ENCODE measurements at regions not wholly inside any gene's neighbourhood (a gene's known extent, or its start where the extent isn't known, plus 50 kb on each side); places are given as distances from the start of the nearest gene placed in this dataset.

DNA sequence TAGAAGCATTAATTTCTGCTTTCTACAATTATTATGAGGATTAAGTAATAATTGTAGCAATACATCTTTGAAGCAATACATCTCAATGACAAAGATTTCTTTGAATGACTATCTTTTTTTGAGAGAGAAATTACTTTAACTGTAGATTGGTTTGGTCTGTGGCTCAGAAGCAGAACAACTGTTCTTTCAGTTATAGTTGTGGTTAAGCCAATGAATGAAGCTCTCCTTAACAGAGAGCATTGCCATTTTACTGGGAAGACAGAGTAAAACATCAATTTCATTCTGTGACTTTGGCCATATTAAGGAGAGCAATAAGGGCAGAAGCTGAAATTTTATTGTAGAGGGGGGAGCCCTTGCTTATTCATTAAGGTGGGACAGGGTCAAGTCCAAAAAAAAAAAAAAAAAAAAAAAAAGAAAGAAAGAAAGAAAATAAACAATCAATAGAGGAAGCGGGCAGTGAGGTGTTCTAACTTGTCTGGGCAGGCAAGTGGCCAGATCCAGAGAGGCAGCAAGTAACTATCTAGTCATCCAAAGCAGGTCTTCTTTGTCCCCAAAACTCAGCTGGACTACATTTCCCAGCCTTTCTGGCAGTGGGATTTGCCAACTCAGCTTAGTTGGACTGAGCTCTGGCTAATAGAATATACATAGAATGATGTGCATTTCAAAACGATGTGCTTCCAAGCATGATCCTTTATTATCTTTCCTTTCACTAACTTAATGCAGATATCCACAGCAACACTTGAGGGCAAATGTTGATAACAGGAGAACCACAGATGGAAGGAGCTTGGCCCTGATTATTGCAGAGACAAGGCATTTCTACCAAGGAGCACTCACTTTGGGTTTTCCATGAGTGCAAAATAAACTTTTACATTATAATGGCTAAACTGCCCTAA lies 462.7 kb upstream of the CDH20 start:
- TF ChIP-seq, protein P1, sequence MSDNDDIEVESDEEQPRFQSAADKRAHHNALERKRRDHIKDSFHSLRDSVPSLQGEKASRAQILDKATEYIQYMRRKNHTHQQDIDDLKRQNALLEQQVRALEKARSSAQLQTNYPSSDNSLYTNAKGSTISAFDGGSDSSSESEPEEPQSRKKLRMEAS (IDR thresholded peaks at IDR 0.05; ENCODE audit: low read depth, low read length), result no peak
- TF ChIP-seq POLR2A (IDR thresholded peaks at IDR 0.05; ENCODE audit: extremely low read depth, insufficient read length) (no peak), MYC (IDR thresholded peaks at IDR 0.05; ENCODE audit: low read depth, low read length) (no peak)
- TF ChIP-seq, protein P2, sequence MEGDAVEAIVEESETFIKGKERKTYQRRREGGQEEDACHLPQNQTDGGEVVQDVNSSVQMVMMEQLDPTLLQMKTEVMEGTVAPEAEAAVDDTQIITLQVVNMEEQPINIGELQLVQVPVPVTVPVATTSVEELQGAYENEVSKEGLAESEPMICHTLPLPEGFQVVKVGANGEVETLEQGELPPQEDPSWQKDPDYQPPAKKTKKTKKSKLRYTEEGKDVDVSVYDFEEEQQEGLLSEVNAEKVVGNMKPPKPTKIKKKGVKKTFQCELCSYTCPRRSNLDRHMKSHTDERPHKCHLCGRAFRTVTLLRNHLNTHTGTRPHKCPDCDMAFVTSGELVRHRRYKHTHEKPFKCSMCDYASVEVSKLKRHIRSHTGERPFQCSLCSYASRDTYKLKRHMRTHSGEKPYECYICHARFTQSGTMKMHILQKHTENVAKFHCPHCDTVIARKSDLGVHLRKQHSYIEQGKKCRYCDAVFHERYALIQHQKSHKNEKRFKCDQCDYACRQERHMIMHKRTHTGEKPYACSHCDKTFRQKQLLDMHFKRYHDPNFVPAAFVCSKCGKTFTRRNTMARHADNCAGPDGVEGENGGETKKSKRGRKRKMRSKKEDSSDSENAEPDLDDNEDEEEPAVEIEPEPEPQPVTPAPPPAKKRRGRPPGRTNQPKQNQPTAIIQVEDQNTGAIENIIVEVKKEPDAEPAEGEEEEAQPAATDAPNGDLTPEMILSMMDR (IDR thresholded peaks at IDR 0.05; ENCODE audit: low read depth, low read length), result no peak
- H3K4me3 ChIP-seq (ENCODE audit: low read depth, low read length), result no peak overlapping the region
- no peak for DNase-seq (ENCODE audit: low read depth)

DNA sequence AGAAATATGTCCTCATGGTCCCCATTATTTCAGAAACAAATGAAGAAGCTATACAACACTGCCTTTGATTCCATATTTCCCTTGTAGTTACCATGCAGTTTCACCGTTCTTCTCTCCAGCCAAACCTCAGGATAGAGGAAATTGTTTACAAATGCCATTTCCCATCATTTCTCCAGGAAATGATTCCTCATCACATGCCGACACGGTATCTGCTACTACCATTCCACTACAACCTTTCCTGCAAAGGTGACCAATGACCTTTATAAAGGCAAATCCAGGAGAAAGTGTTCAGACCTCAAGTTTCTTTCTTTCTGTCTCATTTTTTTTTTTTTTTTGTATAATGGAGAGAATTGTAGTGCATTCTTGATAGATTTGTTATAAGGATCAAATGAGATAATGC lies 460.8 kb upstream of the CDH20 start:
- H3K4me3 ChIP-seq (ENCODE audit: low read depth, low read length), result no peak overlapping the region
- TF ChIP-seq, protein P2 (IDR thresholded peaks at IDR 0.05; ENCODE audit: low read depth, low read length), result no peak
- TF ChIP-seq, protein P1 (IDR thresholded peaks at IDR 0.05; ENCODE audit: low read depth, low read length), result no peak
- TF ChIP-seq MYC (IDR thresholded peaks at IDR 0.05; ENCODE audit: low read depth, low read length) (no peak), POLR2A (IDR thresholded peaks at IDR 0.05; ENCODE audit: extremely low read depth, insufficient read length) (no peak)
- DNase-seq (ENCODE audit: low read depth), result no peak

DNA sequence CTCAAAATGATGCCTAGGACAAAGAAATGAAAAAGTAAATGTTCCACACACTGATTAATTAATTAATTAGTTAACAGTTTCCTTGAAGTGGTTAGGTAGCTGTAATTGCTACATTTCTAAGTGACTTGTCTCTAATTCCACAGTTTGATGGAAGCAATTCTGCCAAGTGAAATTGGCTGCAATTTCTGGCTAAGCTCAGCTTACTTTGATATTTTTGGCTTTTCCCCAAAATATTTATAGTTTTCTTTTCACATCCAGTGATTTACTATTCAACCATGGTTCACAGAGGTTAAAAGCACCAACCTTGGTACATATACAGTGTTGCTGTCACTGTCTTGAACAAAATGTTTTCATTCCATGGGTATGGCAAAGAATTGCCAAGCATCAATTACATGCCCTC lies 459.5 kb upstream of the CDH20 start:
- H3K4me3 ChIP-seq (ENCODE audit: low read depth, low read length), result no peak overlapping the region
- no peak for DNase-seq (ENCODE audit: low read depth)
- TF ChIP-seq, protein P1 (IDR thresholded peaks at IDR 0.05; ENCODE audit: low read depth, low read length), result no peak
- TF ChIP-seq MYC (IDR thresholded peaks at IDR 0.05; ENCODE audit: low read depth, low read length), result no peak
- TF ChIP-seq, protein P2 (IDR thresholded peaks at IDR 0.05; ENCODE audit: low read depth, low read length), result no peak
- no peak for TF ChIP-seq POLR2A (IDR thresholded peaks at IDR 0.05; ENCODE audit: extremely low read depth, insufficient read length)

DNA sequence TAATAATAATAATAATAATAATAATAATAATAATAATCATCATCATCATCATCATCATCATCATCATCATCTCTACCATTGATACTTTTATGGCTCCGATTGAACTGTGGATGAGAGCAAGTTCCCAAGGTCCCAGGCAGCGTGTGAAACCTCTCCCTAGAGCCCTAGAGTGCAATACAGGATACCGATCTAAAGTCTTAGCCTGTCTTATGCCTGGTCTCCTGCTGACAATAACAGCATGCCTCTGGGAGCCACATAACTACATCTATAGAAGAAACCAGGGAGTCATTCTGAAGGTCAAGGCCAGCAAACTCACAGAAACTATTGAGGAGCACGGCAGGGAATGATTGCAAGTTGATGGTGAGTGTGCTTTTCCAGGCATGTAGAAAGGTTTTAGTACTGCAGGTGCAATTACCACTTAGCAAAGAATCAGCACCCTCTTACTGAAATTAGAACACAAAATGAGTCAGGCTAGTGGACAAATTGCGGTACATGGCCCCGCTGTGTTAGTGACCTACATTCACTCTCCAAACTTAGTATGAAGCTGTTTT lies 457.2 kb upstream of the CDH20 start:
- DNase-seq (ENCODE audit: low read depth), result no peak
- H3K4me3 ChIP-seq (ENCODE audit: low read depth, low read length), result no peak overlapping the region
- TF ChIP-seq, protein P2 (IDR thresholded peaks at IDR 0.05; ENCODE audit: low read depth, low read length), result no peak
- TF ChIP-seq, protein P1 (IDR thresholded peaks at IDR 0.05; ENCODE audit: low read depth, low read length), result no peak
- TF ChIP-seq MYC (IDR thresholded peaks at IDR 0.05; ENCODE audit: low read depth, low read length), result no peak
- TF ChIP-seq POLR2A (IDR thresholded peaks at IDR 0.05; ENCODE audit: extremely low read depth, insufficient read length), result no peak

DNA sequence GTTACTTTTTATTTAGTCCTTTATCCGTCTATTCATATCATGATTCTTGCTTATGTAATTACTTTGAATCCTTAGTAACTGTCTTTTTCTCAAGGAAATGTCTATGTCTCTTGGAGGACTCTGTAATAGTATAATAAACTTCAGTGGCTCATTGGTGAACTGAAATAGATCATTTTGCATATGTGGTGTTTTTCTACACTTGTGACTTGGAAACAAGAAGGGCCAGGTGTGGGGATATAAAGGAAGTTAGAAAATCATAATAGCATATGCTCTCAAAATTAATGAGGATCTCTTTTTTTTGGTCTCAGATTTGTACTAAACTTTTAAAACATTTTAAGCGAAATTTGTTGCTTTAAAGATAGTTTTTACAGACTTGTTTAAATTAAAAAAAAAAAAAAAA lies 453.0 kb upstream of the CDH20 start:
- TF ChIP-seq MYC (IDR thresholded peaks at IDR 0.05; ENCODE audit: low read depth, low read length), result no peak
- no peak for DNase-seq (ENCODE audit: low read depth)
- no peak overlapping the region for H3K4me3 ChIP-seq (ENCODE audit: low read depth, low read length)

DNA sequence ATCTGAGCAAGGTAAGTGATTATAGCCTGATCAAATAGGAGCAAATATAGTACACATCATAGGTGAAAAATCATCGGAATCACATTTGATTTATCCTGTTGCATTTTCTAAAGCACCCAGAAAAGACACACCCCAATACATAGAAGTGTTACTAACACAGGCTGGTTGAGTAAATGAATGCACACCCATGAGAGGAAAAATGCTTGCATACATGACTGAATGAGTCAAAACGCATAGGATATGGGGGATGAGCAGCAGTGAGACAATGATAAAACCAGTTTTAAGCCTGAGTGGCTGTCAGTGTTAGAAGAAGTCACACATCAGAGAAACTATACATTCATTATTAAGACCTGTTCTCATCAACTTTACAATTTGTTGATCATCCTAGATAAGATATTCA lies 449.6 kb upstream of the CDH20 start:
- no peak overlapping the region for H3K4me3 ChIP-seq (ENCODE audit: low read depth, low read length)
- no peak for DNase-seq (ENCODE audit: low read depth)
- TF ChIP-seq MYC (IDR thresholded peaks at IDR 0.05; ENCODE audit: low read depth, low read length) (no peak), POLR2A (IDR thresholded peaks at IDR 0.05; ENCODE audit: extremely low read depth, insufficient read length) (no peak)
- TF ChIP-seq, protein P2 (IDR thresholded peaks at IDR 0.05; ENCODE audit: low read depth, low read length), result no peak
- TF ChIP-seq, protein P1 (IDR thresholded peaks at IDR 0.05; ENCODE audit: low read depth, low read length), result no peak

Measured in NB4 (cell line).